ENCODE measurements at regions not wholly inside any gene's neighbourhood (a gene's known extent, or its start where the extent isn't known, plus 50 kb on each side); places are given as distances from the start of the nearest gene placed in this dataset.

- TF ChIP-seq CTCF (IDR thresholded peaks at IDR 0.05) = no peak
- no peak for TF ChIP-seq POLR2A (IDR thresholded peaks at IDR 0.05)
Measured at GRCh38 chr5:124524552-124525232, 221.7 kb downstream of the ZNF608 start.

All from thyroid gland (tissue), 4 donors.